WTC11 (cell line): ENCODE measurements at regions not wholly inside any gene's neighbourhood (a gene's known extent, or its start where the extent isn't known, plus 50 kb on each side); places are given as distances from the start of the nearest gene placed in this dataset.

ENCODE experiments used
- ATAC-seq: fragments of 200-7000 bp; cut with Tn5 transposase; 2 replicates; pipeline ENCODE4 v1.10.0; 2021; ENCODE audit warnings: mild to moderate bottlenecking, moderate library complexity
- CTCF ChIA-PET: fragments of 300-600 bp; sonication (Branson Sonifier 250); formaldehyde crosslinking; loops from one replicate; lab custom pipeline; 2021; ENCODE audit warnings: antibody characterized with exemption; lab: Charles Lee
- POLR2A ChIA-PET: fragments of 350-600 bp; sonication (Branson Sonifier 250); formaldehyde crosslinking; loops from one replicate; lab custom pipeline; 2021; ENCODE audit warnings: antibody characterized with exemption; lab: Charles Lee
- DNase-seq: peaks from one replicate; pipeline ENCODE4 v3.0.0; 2021; ENCODE audit warnings: low spot score
- H3K27ac Mint-ChIP-seq: 2 replicates; pipeline ENCODE4 v1.8.0; 2021; ENCODE audit warnings: mixed read lengths
- H3K27me3 Mint-ChIP-seq: 2 replicates; pipeline ENCODE4 v1.8.0; 2021; ENCODE audit warnings: low read depth, mild to moderate bottlenecking, moderate library complexity, mixed read lengths
- H3K36me3 Mint-ChIP-seq: 2 replicates; pipeline ENCODE4 v1.8.0; 2021; ENCODE audit warnings: mixed read lengths
- H3K4me1 Mint-ChIP-seq: 2 replicates; pipeline ENCODE4 v1.8.0; 2022; ENCODE audit warnings: mixed read lengths
- H3K4me3 Mint-ChIP-seq: 2 replicates; pipeline ENCODE4 v1.8.0; 2021; ENCODE audit warnings: mild to moderate bottlenecking, moderate library complexity, mixed read lengths
- H3K9me3 Mint-ChIP-seq: 2 replicates; pipeline ENCODE4 v1.8.0; 2021; ENCODE audit warnings: mixed read lengths
- CREM ChIP-seq: sonication (generic); formaldehyde crosslinking; IDR thresholded peaks from 2 replicates; pipeline ENCODE4 v1.8.1; 2022; ENCODE audit warnings: mild to moderate bottlenecking, missing genetic modification reagents, moderate library complexity
- IRF2 ChIP-seq: sonication (generic); formaldehyde crosslinking; IDR thresholded peaks from 2 replicates; pipeline ENCODE4 v1.8.0; 2022; ENCODE audit warnings: low read depth, missing genetic modification reagents, borderline replicate concordance
- JAZF1 ChIP-seq: fragments of 250-450 bp; sonication (Bioruptor Pico); IDR thresholded peaks from 2 replicates; pipeline ENCODE4 v1.9.0; 2021; ENCODE audit warnings: moderate library complexity, mild to moderate bottlenecking, inconsistent platforms
- NFATC4 ChIP-seq: fragments of 250-450 bp; sonication (Bioruptor Pico); IDR thresholded peaks from 2 replicates; pipeline ENCODE4 v1.9.0; 2021; ENCODE audit warnings: mild to moderate bottlenecking
- NFE2L1 ChIP-seq: sonication (generic); formaldehyde crosslinking; IDR thresholded peaks from 2 replicates; pipeline ENCODE4 v1.8.1; 2023; ENCODE audit warnings: missing genetic modification reagents
- NR1H2 ChIP-seq: sonication (generic); formaldehyde crosslinking; IDR thresholded peaks from 2 replicates; pipeline ENCODE4 v1.9.0; 2021; ENCODE audit warnings: mild to moderate bottlenecking, moderate library complexity, missing genetic modification reagents
- SMAD3 ChIP-seq: sonication (generic); formaldehyde crosslinking; IDR thresholded peaks from 2 replicates; pipeline ENCODE4 v1.8.0; 2022; ENCODE audit warnings: missing genetic modification reagents, mild to moderate bottlenecking, borderline replicate concordance
- SMAD4 ChIP-seq: sonication (generic); formaldehyde crosslinking; IDR thresholded peaks from 2 replicates; pipeline ENCODE4 v1.8.0; 2022; ENCODE audit warnings: mild to moderate bottlenecking, missing genetic modification reagents
- SP1 ChIP-seq: sonication (generic); formaldehyde crosslinking; conservative IDR thresholded peaks from 2 replicates; pipeline ENCODE4 v1.8.1; 2022; ENCODE audit warnings: missing genetic modification reagents
- ZNF138 ChIP-seq: sonication (generic); formaldehyde crosslinking; conservative IDR thresholded peaks from 2 replicates; pipeline ENCODE4 v1.8.1; 2022; ENCODE audit warnings: mild to moderate bottlenecking, moderate library complexity, missing genetic modification reagents
- ZNF396 ChIP-seq: fragments of 250-450 bp; sonication (Bioruptor Pico); IDR thresholded peaks from 2 replicates; pipeline ENCODE4 v1.8.0; 2021; ENCODE audit warnings: mild to moderate bottlenecking, moderate library complexity, borderline replicate concordance
- ZNF423 ChIP-seq: fragments of 250-450 bp; sonication (Bioruptor Pico); IDR thresholded peaks from 2 replicates; pipeline ENCODE4 v2.1.2; 2022; ENCODE audit warnings: mild to moderate bottlenecking, moderate library complexity
- TF ChIP-seq, protein P1 (sequence below): sonication (generic); formaldehyde crosslinking; IDR thresholded peaks from 2 replicates; pipeline ENCODE4 v1.8.0; 2022; ENCODE audit warnings: mild to moderate bottlenecking, missing genetic modification reagents
- TF ChIP-seq, protein P2 (sequence below): sonication (generic); formaldehyde crosslinking; IDR thresholded peaks from 2 replicates; pipeline ENCODE4 v1.8.0; 2023; ENCODE audit warnings: missing genetic modification reagents, mild to moderate bottlenecking, borderline replicate concordance
- TF ChIP-seq, protein P3 (sequence below): sonication (generic); formaldehyde crosslinking; IDR thresholded peaks from 2 replicates; pipeline ENCODE4 v1.8.0; 2022; ENCODE audit warnings: mild to moderate bottlenecking, missing genetic modification reagents
- TF ChIP-seq, protein P4 (sequence below): fragments of 250-450 bp; sonication (Bioruptor Pico); IDR thresholded peaks from 2 replicates; pipeline ENCODE4 v1.9.0; 2021; ENCODE audit warnings: mild to moderate bottlenecking
- TF ChIP-seq, protein P5 (sequence below): sonication (generic); formaldehyde crosslinking; IDR thresholded peaks from 2 replicates; pipeline ENCODE4 v1.8.1; 2023; ENCODE audit warnings: mild to moderate bottlenecking, missing genetic modification reagents, moderate library complexity
- TF ChIP-seq, protein P6 (sequence below): sonication (generic); formaldehyde crosslinking; IDR thresholded peaks from 2 replicates; pipeline ENCODE4 v1.8.1; 2022; ENCODE audit warnings: low read depth, missing genetic modification reagents, borderline replicate concordance
- TF ChIP-seq, protein P7 (sequence below): fragments of 250-450 bp; sonication (Bioruptor Pico); IDR thresholded peaks from 2 replicates; pipeline ENCODE4 v1.9.0; 2021; ENCODE audit warnings: moderate library complexity, mild to moderate bottlenecking, inconsistent platforms, borderline replicate concordance

DNA sequence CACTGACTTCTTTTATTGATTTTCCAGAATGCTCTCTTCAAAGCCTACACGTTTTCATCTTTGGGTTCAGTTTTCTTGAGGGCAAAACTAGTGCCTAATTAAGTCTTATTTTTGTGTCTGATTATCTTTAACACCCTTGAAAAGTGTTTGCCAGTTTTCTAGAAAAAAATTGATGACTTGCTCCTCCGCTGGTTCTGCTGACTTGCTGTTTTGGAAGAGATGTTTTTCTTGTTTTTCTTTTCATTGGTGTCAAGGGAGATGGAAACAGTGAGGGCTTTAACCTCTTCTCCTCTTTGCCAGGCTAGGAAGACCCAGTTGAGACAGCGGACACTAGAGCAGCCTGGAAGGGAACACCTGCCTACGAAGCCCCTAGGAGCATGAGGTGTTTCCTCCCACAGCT, 123.7 kb upstream of the EEPD1 start:
- no peak overlapping the region for H3K27ac Mint-ChIP-seq
- DNase-seq (no peak), ATAC-seq (no peak)
- POLR2A ChIA-PET = no interaction called here
- H3K4me1 Mint-ChIP-seq = peaks cover 16% of the 10 kb centered on the region
- H3K9me3 Mint-ChIP-seq = no peaks in the 10 kb centered on the region
- no peaks in the 10 kb centered on the region for H3K27me3 Mint-ChIP-seq
- TF ChIP-seq, protein P1, sequence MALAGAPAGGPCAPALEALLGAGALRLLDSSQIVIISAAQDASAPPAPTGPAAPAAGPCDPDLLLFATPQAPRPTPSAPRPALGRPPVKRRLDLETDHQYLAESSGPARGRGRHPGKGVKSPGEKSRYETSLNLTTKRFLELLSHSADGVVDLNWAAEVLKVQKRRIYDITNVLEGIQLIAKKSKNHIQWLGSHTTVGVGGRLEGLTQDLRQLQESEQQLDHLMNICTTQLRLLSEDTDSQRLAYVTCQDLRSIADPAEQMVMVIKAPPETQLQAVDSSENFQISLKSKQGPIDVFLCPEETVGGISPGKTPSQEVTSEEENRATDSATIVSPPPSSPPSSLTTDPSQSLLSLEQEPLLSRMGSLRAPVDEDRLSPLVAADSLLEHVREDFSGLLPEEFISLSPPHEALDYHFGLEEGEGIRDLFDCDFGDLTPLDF (CRISPR knock-in tag) = no peak
- no peak for TF ChIP-seq ZNF396 (CRISPR knock-in tag)
- TF ChIP-seq SMAD4 (CRISPR knock-in tag) = no peak
- TF ChIP-seq, protein P2, sequence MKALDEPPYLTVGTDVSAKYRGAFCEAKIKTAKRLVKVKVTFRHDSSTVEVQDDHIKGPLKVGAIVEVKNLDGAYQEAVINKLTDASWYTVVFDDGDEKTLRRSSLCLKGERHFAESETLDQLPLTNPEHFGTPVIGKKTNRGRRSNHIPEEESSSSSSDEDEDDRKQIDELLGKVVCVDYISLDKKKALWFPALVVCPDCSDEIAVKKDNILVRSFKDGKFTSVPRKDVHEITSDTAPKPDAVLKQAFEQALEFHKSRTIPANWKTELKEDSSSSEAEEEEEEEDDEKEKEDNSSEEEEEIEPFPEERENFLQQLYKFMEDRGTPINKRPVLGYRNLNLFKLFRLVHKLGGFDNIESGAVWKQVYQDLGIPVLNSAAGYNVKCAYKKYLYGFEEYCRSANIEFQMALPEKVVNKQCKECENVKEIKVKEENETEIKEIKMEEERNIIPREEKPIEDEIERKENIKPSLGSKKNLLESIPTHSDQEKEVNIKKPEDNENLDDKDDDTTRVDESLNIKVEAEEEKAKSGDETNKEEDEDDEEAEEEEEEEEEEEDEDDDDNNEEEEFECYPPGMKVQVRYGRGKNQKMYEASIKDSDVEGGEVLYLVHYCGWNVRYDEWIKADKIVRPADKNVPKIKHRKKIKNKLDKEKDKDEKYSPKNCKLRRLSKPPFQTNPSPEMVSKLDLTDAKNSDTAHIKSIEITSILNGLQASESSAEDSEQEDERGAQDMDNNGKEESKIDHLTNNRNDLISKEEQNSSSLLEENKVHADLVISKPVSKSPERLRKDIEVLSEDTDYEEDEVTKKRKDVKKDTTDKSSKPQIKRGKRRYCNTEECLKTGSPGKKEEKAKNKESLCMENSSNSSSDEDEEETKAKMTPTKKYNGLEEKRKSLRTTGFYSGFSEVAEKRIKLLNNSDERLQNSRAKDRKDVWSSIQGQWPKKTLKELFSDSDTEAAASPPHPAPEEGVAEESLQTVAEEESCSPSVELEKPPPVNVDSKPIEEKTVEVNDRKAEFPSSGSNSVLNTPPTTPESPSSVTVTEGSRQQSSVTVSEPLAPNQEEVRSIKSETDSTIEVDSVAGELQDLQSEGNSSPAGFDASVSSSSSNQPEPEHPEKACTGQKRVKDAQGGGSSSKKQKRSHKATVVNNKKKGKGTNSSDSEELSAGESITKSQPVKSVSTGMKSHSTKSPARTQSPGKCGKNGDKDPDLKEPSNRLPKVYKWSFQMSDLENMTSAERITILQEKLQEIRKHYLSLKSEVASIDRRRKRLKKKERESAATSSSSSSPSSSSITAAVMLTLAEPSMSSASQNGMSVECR (CRISPR knock-in tag) = no peak
- TF ChIP-seq, protein P3, sequence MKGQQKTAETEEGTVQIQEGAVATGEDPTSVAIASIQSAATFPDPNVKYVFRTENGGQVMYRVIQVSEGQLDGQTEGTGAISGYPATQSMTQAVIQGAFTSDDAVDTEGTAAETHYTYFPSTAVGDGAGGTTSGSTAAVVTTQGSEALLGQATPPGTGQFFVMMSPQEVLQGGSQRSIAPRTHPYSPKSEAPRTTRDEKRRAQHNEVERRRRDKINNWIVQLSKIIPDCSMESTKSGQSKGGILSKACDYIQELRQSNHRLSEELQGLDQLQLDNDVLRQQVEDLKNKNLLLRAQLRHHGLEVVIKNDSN (CRISPR knock-in tag) = no peak
- CTCF ChIA-PET = interaction anchor here (1.2 to 3.8 kb wide), 2 partner anchors 8 to 262 kb away, joined by 4 to 25 read pairs; no protein-coding TSS in a partner anchor
- H3K4me3 Mint-ChIP-seq = no peak overlapping the region
- H3K36me3 Mint-ChIP-seq = no peaks in the 10 kb centered on the region

DNA sequence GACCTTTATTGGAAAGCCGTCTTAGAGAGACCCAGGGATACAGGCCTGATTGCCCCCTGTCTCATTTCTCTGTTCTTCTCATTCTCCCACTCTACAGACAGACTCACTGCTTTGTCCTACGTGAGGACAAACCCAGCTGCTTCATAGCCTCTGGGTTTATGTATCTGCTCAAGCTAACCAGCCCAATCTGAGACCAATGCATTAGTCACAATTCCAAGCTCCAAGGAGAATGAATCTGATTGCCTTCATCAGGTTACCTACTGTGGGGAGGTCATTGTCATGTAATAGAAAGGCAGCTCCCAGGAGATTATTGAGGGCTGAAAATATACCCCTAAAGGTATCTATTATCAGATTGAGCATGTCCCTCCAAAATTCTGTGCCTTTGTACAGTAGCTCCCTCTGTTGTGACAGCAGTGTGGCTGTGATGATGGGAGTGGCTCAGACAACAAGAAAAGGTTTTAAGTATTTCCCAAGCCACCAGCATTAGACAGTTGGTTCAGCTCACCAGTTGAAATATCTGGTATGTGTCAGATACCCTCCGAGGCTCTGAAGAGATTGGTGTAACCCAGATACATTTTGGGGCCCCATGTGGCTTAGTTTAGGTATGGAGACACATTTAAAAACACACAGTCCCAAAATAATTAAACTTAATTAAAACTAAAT, 123.1 kb upstream of the EEPD1 start:
- POLR2A ChIA-PET = no interaction called here
- TF ChIP-seq NR1H2 = no peak
- TF ChIP-seq, protein P4, sequence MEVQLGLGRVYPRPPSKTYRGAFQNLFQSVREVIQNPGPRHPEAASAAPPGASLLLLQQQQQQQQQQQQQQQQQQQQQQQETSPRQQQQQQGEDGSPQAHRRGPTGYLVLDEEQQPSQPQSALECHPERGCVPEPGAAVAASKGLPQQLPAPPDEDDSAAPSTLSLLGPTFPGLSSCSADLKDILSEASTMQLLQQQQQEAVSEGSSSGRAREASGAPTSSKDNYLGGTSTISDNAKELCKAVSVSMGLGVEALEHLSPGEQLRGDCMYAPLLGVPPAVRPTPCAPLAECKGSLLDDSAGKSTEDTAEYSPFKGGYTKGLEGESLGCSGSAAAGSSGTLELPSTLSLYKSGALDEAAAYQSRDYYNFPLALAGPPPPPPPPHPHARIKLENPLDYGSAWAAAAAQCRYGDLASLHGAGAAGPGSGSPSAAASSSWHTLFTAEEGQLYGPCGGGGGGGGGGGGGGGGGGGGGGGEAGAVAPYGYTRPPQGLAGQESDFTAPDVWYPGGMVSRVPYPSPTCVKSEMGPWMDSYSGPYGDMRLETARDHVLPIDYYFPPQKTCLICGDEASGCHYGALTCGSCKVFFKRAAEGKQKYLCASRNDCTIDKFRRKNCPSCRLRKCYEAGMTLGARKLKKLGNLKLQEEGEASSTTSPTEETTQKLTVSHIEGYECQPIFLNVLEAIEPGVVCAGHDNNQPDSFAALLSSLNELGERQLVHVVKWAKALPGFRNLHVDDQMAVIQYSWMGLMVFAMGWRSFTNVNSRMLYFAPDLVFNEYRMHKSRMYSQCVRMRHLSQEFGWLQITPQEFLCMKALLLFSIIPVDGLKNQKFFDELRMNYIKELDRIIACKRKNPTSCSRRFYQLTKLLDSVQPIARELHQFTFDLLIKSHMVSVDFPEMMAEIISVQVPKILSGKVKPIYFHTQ (CRISPR knock-in tag) = no peak
- TF ChIP-seq ZNF138 (CRISPR knock-in tag) = no peak
- TF ChIP-seq, protein P3 (CRISPR knock-in tag) = no peak
- TF ChIP-seq NFE2L1 (CRISPR knock-in tag) = no peak
- TF ChIP-seq SP1 (CRISPR knock-in tag) = no peak
- TF ChIP-seq, protein P5, sequence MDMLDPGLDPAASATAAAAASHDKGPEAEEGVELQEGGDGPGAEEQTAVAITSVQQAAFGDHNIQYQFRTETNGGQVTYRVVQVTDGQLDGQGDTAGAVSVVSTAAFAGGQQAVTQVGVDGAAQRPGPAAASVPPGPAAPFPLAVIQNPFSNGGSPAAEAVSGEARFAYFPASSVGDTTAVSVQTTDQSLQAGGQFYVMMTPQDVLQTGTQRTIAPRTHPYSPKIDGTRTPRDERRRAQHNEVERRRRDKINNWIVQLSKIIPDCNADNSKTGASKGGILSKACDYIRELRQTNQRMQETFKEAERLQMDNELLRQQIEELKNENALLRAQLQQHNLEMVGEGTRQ (CRISPR knock-in tag) = no peak
- TF ChIP-seq, protein P6, sequence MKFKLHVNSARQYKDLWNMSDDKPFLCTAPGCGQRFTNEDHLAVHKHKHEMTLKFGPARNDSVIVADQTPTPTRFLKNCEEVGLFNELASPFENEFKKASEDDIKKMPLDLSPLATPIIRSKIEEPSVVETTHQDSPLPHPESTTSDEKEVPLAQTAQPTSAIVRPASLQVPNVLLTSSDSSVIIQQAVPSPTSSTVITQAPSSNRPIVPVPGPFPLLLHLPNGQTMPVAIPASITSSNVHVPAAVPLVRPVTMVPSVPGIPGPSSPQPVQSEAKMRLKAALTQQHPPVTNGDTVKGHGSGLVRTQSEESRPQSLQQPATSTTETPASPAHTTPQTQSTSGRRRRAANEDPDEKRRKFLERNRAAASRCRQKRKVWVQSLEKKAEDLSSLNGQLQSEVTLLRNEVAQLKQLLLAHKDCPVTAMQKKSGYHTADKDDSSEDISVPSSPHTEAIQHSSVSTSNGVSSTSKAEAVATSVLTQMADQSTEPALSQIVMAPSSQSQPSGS = no peak
- TF ChIP-seq CREM (CRISPR knock-in tag) = no peak
- TF ChIP-seq SMAD3 (CRISPR knock-in tag) = no peak
- no peak for TF ChIP-seq JAZF1
- TF ChIP-seq, protein P7, sequence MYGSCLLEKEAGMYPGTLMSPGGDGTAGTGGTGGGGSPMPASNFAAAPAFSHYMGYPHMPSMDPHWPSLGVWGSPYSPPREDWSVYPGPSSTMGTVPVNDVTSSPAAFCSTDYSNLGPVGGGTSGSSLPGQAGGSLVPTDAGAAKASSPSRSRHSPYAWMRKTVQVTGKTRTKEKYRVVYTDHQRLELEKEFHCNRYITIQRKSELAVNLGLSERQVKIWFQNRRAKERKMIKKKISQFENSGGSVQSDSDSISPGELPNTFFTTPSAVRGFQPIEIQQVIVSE (CRISPR knock-in tag) = no peak
- no peak for TF ChIP-seq NFATC4
- no peak for TF ChIP-seq ZNF423 (CRISPR knock-in tag)
- no peak for TF ChIP-seq IRF2 (CRISPR knock-in tag)

More for the DNA sequence above, 123.1 kb upstream of the EEPD1 start:
- peaks cover 12% of the 10 kb centered on the region for H3K4me1 Mint-ChIP-seq
- H3K4me3 Mint-ChIP-seq = no peak overlapping the region
- no peaks in the 10 kb centered on the region for H3K27me3 Mint-ChIP-seq
- H3K9me3 Mint-ChIP-seq = no peaks in the 10 kb centered on the region
- CTCF ChIA-PET = interaction anchor here (1.2 to 3.8 kb wide), 2 partner anchors 9 to 262 kb away, joined by 4 to 25 read pairs; no protein-coding TSS in a partner anchor
- no peak for DNase-seq
- H3K27ac Mint-ChIP-seq = no peak overlapping the region
- no peak for ATAC-seq
- no peaks in the 10 kb centered on the region for H3K36me3 Mint-ChIP-seq
